GM23338 (cell line): ENCODE measurements at regions not wholly inside any gene's neighbourhood (a gene's known extent, or its start where the extent isn't known, plus 50 kb on each side); places are given as distances from the start of the nearest gene placed in this dataset.

Source experiments
- CREB1 ChIP-seq: fragments of 250-450 bp; sonication (Bioruptor Pico); IDR thresholded peaks from 2 replicates; pipeline ENCODE4 v1.5.0; 2020; ENCODE audit warnings: low read depth, mild to moderate bottlenecking, moderate library complexity
- CTCF ChIP-seq, 2 experiments: fragments of 200-600 bp in 1 of 2; sonication (generic) in 1 of 2; conservative IDR thresholded peaks; 2 replicates each; pipeline versions ENCODE4 v1.5.1 to v1.6.1; 2016 to 2017; ENCODE audit warnings: antibody characterized with exemption in 2 of 2, low read depth in 2 of 2, mild to moderate bottlenecking in 2 of 2, moderate library complexity in 1 of 2
- EZH2 ChIP-seq: fragments of 200-600 bp; sonication (generic); IDR thresholded peaks from one replicate; pipeline ENCODE4 v1.8.0; 2017; ENCODE audit warnings: antibody characterized with exemption, mild to moderate bottlenecking, low read depth; ENCODE audit not compliant: unreplicated experiment
- EZH2phosphoT487 ChIP-seq: fragments of 200-600 bp; sonication (generic); IDR thresholded peaks from one replicate; pipeline ENCODE4 v1.8.1; 2018; ENCODE audit warnings: antibody characterized with exemption; ENCODE audit not compliant: unreplicated experiment
- NANOG ChIP-seq: IDR thresholded peaks from 2 replicates; pipeline ENCODE4 v1.6.1; 2016; ENCODE audit warnings: antibody characterized with exemption, borderline replicate concordance
- POLR2AphosphoS5 ChIP-seq: IDR thresholded peaks from 2 replicates; pipeline ENCODE4 v1.6.1; 2016; ENCODE audit warnings: antibody characterized with exemption, low read depth
- REST ChIP-seq: IDR thresholded peaks from one replicate; pipeline ENCODE4 v1.6.1; 2018; ENCODE audit warnings: antibody characterized with exemption; ENCODE audit not compliant: unreplicated experiment
- ZNF331 ChIP-seq: fragments of 250-450 bp; sonication (Bioruptor Pico); IDR thresholded peaks from 2 replicates; pipeline ENCODE4 v1.5.0; 2020; ENCODE audit warnings: low read depth, mild to moderate bottlenecking, moderate library complexity
- ZNF462 ChIP-seq: fragments of 250-450 bp; sonication (Bioruptor Pico); IDR thresholded peaks from 2 replicates; pipeline ENCODE4 v1.5.0; 2020; ENCODE audit warnings: mild to moderate bottlenecking, moderate library complexity

GRCh38 chr6:97995158-97995557, 712.1 kb upstream of the MMS22L start:
- TF ChIP-seq CTCF (conservative IDR thresholded peaks at IDR 0.05; ENCODE audit: low read depth in 2 of 2) = no peak
- TF ChIP-seq POLR2AphosphoS5 = no peak
- no peak for TF ChIP-seq EZH2
- TF ChIP-seq EZH2phosphoT487 = no peak
- TF ChIP-seq ZNF462 (CRISPR knock-in tag) = no peak
- TF ChIP-seq NANOG = no peak
- TF ChIP-seq REST = no peak
- TF ChIP-seq ZNF331 = no peak
- TF ChIP-seq CREB1 (CRISPR knock-in tag) = no peak
